A549 (cell line): ENCODE measurements at regions not wholly inside any gene's neighbourhood (a gene's known extent, or its start where the extent isn't known, plus 50 kb on each side); places are given as distances from the start of the nearest gene placed in this dataset.

ENCODE experiments used
- CBX8 ChIP-seq: fragments of 200-600 bp; sonication (generic); IDR thresholded peaks from 2 replicates; pipeline ENCODE4 v1.6.1; 2016
- CHD4 ChIP-seq: fragments of 200-600 bp; sonication (generic); IDR thresholded peaks from 2 replicates; pipeline ENCODE4 v1.6.1; 2016; ENCODE audit warnings: antibody characterized with exemption, mild to moderate bottlenecking, borderline replicate concordance
- CTCF ChIP-seq: fragments of >200 bp; sonication (Bioruptor Twin); formaldehyde crosslinking; IDR thresholded peaks from 3 replicates; pipeline ENCODE4 v1.5.1; 2016
- EP300 ChIP-seq, 2 experiments: fragments of >200 bp; sonication (Bioruptor Twin); formaldehyde crosslinking; IDR thresholded peaks; 2 replicates in 1 of 2; 3 replicates in 1 of 2; pipeline ENCODE4 v1.6.1; 2016 to 2017
- FOSB ChIP-seq: fragments of 250-450 bp; sonication (Bioruptor Pico); IDR thresholded peaks from 2 replicates; pipeline ENCODE4 v1.5.0; 2020; ENCODE audit warnings: mild to moderate bottlenecking, moderate library complexity
- KDM1A ChIP-seq: fragments of 200-600 bp; sonication (generic); IDR thresholded peaks from 2 replicates; pipeline ENCODE4 v1.6.1; 2016; ENCODE audit warnings: low read depth, mild to moderate bottlenecking
- NR3C1 ChIP-seq: fragments of >200 bp; sonication (Bioruptor Twin); formaldehyde crosslinking; IDR thresholded peaks from 3 replicates; pipeline ENCODE4 v1.6.1; 2017
- PBX3 ChIP-seq: IDR thresholded peaks from 2 replicates; pipeline ENCODE4 v1.6.1; 2012
- POLR2A ChIP-seq: IDR thresholded peaks from 2 replicates; pipeline ENCODE4 v1.6.1; 2012; ENCODE audit warnings: mild to moderate bottlenecking, low read length
- RAD21 ChIP-seq, 2 experiments: fragments of >200 bp in 1 of 2; sonication (Bioruptor Twin) in 1 of 2; formaldehyde crosslinking in 1 of 2; IDR thresholded peaks in 1 of 2; conservative IDR thresholded peaks in 1 of 2; 2 replicates in 1 of 2; 3 replicates in 1 of 2; pipeline ENCODE4 v1.6.1; 2012 to 2018; ENCODE audit warnings: inconsistent platforms in 1 of 2
- RFX5 ChIP-seq: fragments of 450-650 bp; IDR thresholded peaks from 2 replicates; pipeline ENCODE4 v1.7.1; 2014; ENCODE audit warnings: antibody characterized with exemption, mild to moderate bottlenecking, moderate library complexity
- SMC3 ChIP-seq: fragments of >200 bp; sonication (Bioruptor Twin); formaldehyde crosslinking; IDR thresholded peaks from 3 replicates; pipeline ENCODE4 v1.6.1; 2018; ENCODE audit warnings: inconsistent platforms
- SREBF2 ChIP-seq: fragments of 450-650 bp; IDR thresholded peaks from 2 replicates; pipeline ENCODE4 v1.6.1; 2014; ENCODE audit warnings: mild to moderate bottlenecking, moderate library complexity
- USF2 ChIP-seq: fragments of 450-650 bp; IDR thresholded peaks from 2 replicates; pipeline ENCODE4 v1.6.1; 2014; ENCODE audit warnings: antibody characterized with exemption

- TF ChIP-seq CTCF (no peak), POLR2A (no peak), FOSB (CRISPR knock-in tag) (no peak), EP300 (IDR thresholded peaks at IDR 0.05) (no peak), NR3C1 (no peak), CBX8 (no peak), RFX5 (no peak), SMC3 (no peak), SREBF2 (no peak), KDM1A (no peak), RAD21 (conservative IDR thresholded peaks at IDR 0.05 in 1 of 2, IDR thresholded peaks at IDR 0.05 in 1 of 2) (no peak), PBX3 (no peak), USF2 (no peak), CHD4 (no peak)
These were observed 74.7 kb downstream of the PSMG1 start for GRCh38 chr21:39108291-39109162.
